OCI-LY7 (cell line): ENCODE measurements at regions not wholly inside any gene's neighbourhood (a gene's known extent, or its start where the extent isn't known, plus 50 kb on each side); places are given as distances from the start of the nearest gene placed in this dataset.

ENCODE experiments used
- CTCF ChIP-seq: fragments of 200-600 bp; sonication (generic); conservative IDR thresholded peaks from 2 replicates; pipeline ENCODE4 v1.5.1; 2014; ENCODE audit warnings: mild to moderate bottlenecking, antibody characterized with exemption, low read length, moderate library complexity, mixed read lengths
- EZH2phosphoT487 ChIP-seq: fragments of 200-600 bp; sonication (generic); IDR thresholded peaks from 2 replicates; pipeline ENCODE4 v1.6.1; 2018; ENCODE audit warnings: low read depth, borderline replicate concordance, mild to moderate bottlenecking, mixed run types, antibody characterized with exemption, low read length, moderate library complexity, mixed read lengths

DNA sequence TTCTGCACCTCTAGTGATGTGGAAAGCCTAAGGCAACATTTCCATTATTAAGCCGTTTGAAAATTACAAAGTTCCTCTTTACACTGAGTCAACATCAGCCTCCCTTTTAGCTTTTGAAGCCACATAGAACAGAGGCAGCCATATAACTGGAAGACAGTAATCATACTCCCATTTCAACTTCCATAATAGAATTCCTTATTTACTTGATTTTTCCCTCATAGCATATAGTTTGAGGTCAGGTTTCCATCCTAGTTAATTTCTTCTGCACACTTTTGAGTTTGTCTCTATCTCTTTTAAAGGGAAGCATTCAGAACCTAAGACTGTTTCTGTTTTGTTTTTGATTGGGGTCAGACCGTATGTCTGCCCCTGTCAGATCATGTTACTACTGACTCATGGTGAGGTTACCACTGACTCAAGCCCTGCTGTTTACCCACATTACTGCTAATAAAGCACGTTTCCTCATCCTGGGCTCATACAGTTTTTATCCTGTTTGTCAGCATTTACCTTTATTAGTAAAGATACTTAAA lies 161.0 kb downstream of the SLC38A4 start:
- TF ChIP-seq CTCF (no peak), EZH2phosphoT487 (no peak)
